ENCODE measurements at regions not wholly inside any gene's neighbourhood (a gene's known extent, or its start where the extent isn't known, plus 50 kb on each side); places are given as distances from the start of the nearest gene placed in this dataset.
A peak's percentile ranks its signal among the peaks of the same experiment; 100 is the strongest.

DNA sequence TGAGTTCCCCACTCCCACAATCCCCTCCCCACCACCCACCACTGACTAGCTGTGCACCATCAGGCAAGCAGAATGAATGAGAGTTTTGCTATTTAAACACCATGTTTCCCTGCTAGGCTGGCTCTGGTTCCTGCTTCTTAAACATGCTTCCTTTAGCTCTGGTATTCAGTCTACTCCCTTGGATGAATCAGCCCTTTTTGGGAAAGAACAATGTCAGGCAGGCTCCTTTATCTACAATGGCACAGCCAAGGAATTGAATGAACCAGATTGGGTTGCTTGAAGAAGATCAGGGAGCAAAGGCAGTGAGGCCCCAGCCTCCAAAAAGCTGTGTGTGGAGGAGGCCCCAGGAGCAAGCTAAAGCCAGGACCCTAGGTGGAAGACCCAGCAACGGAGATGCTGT, 92.9 kb upstream of the ISX start:
- H3K27me3 ChIP-seq (replicated peaks; ENCODE audit: control insufficient read depth, insufficient read depth, low read length): no peaks in the 10 kb centered on the region
- no peaks in the 10 kb centered on the region for H3K36me3 ChIP-seq (ENCODE audit: control insufficient read depth, insufficient read depth, low read length)
- TF ChIP-seq, protein P1, sequence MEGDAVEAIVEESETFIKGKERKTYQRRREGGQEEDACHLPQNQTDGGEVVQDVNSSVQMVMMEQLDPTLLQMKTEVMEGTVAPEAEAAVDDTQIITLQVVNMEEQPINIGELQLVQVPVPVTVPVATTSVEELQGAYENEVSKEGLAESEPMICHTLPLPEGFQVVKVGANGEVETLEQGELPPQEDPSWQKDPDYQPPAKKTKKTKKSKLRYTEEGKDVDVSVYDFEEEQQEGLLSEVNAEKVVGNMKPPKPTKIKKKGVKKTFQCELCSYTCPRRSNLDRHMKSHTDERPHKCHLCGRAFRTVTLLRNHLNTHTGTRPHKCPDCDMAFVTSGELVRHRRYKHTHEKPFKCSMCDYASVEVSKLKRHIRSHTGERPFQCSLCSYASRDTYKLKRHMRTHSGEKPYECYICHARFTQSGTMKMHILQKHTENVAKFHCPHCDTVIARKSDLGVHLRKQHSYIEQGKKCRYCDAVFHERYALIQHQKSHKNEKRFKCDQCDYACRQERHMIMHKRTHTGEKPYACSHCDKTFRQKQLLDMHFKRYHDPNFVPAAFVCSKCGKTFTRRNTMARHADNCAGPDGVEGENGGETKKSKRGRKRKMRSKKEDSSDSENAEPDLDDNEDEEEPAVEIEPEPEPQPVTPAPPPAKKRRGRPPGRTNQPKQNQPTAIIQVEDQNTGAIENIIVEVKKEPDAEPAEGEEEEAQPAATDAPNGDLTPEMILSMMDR (IDR thresholded peaks at IDR 0.05; ENCODE audit: insufficient read depth, low read length, poor library complexity, severe bottlenecking): no peak

DNA sequence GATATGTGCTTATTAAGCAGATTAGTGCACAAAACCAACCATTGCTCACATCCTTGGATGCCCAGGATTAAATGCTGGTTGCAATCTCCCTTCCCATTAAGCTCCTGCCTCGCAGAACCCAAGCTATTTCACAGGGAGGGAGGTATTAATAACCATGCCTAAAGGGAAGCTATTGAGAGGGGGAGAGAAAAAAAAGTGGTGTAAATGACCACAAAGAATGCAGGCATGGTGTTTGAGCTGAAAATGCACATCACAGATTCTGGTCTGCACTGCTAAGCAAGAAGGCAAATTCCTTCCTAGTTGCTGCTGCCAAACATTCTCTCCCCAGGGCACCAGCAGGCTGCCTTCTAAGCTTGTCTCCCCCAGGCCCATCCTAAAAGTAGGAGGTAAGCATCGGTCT, 92.0 kb upstream of the ISX start:
- DNase-seq (ENCODE audit: extremely low read depth, insufficient read length): no peak
- TF ChIP-seq, protein P1 (IDR thresholded peaks at IDR 0.05; ENCODE audit: insufficient read depth, low read length, poor library complexity, severe bottlenecking): no peak
- Histone ChIP-seq H3K36me3 (ENCODE audit: control insufficient read depth, insufficient read depth, low read length) (no peaks in the 10 kb centered on the region), H3K4me3 (replicated peaks; ENCODE audit: low read depth, low read length) (no peak overlapping the region), H3K27me3 (replicated peaks; ENCODE audit: control insufficient read depth, insufficient read depth, low read length) (no peaks in the 10 kb centered on the region)

More for the DNA sequence above, 92.9 kb upstream of the ISX start:
- DNase-seq (ENCODE audit: extremely low read depth, insufficient read length): no peak
- H3K4me3 ChIP-seq (replicated peaks; ENCODE audit: low read depth, low read length): no peak overlapping the region

DNA sequence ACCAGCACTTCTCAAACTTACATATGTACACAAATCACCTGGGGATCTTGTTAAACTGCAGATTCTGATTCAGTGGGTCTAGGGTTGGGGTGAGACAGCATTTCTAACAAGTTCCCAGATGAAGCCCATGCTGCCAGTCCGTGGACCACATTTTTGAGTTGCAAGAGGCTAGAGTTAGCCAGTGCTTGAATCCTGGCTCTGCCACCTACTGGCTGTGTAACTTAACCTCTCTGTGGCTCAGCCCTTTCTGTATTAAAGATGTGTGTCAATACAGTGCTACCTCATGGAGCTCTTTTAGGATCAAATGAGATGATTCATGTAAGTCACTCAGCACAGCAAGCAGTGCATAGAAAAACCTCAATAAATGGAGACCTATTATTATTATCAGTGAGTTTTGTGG, 90.2 kb upstream of the ISX start:
- TF ChIP-seq, protein P1 (IDR thresholded peaks at IDR 0.05; ENCODE audit: insufficient read depth, low read length, poor library complexity, severe bottlenecking): peak; percentile 16
- DNase-seq (ENCODE audit: extremely low read depth, insufficient read length): no peak
- H3K27me3 ChIP-seq (replicated peaks; ENCODE audit: control insufficient read depth, insufficient read depth, low read length): no peaks in the 10 kb centered on the region
- no peaks in the 10 kb centered on the region for H3K36me3 ChIP-seq (ENCODE audit: control insufficient read depth, insufficient read depth, low read length)
- H3K4me3 ChIP-seq (replicated peaks; ENCODE audit: low read depth, low read length): no peak overlapping the region

DNA sequence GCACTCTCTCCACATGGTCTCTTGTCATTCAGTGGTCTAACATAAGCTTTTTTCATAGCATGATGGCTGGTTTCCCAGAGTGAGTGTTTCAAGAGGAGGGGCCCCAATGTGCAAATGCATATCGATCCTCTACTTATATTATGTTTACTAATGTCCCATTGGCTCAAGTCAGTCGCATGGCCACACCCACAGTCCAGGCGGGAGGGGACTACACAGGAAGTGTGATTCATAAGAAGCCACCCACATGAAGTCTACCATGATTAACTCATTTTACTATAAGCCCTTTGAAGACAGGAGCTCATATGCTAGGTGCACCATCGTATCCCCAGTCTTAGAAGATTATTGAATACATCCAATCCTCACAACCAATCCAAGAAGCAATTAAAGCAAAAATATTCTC, 89.5 kb upstream of the ISX start:
- TF ChIP-seq, protein P1 (IDR thresholded peaks at IDR 0.05; ENCODE audit: insufficient read depth, low read length, poor library complexity, severe bottlenecking): no peak
- DNase-seq (ENCODE audit: extremely low read depth, insufficient read length): no peak

DNA sequence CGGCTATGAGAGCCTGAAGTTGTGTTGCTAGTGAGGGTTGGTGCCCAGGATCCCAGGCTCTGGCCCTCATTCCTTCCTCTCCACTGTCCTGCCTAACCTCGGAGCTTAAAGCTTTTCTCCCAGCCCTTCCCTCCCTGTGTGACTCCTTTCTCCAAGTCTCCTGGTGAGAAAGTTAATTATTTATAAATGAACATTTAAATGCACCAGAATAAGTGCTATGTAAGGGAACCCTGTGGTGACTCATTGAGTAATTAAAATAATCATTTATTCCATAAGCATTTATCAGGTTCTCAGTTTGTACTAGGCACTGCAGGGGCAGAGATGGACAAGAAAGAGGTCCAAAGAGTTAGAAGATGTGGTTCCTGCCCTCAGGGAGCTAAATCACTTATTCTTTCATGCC, 89.1 kb upstream of the ISX start:
- no peak overlapping the region for H3K4me3 ChIP-seq (replicated peaks; ENCODE audit: low read depth, low read length)
- H3K27me3 ChIP-seq (replicated peaks; ENCODE audit: control insufficient read depth, insufficient read depth, low read length): no peaks in the 10 kb centered on the region
- no peaks in the 10 kb centered on the region for H3K36me3 ChIP-seq (ENCODE audit: control insufficient read depth, insufficient read depth, low read length)
- TF ChIP-seq, protein P1 (IDR thresholded peaks at IDR 0.05; ENCODE audit: insufficient read depth, low read length, poor library complexity, severe bottlenecking): no peak
- no peak for DNase-seq (ENCODE audit: extremely low read depth, insufficient read length)

More for the DNA sequence above, 89.5 kb upstream of the ISX start:
- no peaks in the 10 kb centered on the region for H3K36me3 ChIP-seq (ENCODE audit: control insufficient read depth, insufficient read depth, low read length)
- H3K4me3 ChIP-seq (replicated peaks; ENCODE audit: low read depth, low read length): no peak overlapping the region
- no peaks in the 10 kb centered on the region for H3K27me3 ChIP-seq (replicated peaks; ENCODE audit: control insufficient read depth, insufficient read depth, low read length)

DNA sequence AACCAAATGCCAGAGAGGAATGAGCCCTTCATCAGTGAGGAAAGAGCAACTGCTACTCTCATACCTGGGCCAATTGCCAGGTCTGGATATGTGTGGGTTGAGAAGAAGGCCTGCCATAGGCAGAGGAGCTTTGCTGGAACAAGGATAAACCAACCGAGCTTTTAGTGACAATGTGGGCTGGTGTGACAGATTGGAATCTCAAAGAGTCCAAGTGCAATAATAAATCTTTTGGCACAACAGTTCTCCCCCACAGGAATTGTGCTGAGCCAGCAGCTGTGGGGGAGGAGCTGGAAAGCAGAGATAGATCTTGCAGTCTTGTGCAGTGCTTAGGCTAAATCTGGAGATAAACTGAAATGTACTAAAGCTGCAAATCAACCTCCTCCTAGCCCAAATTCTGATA, 79.4 kb upstream of the ISX start:
- Histone ChIP-seq H3K36me3 (ENCODE audit: control insufficient read depth, insufficient read depth, low read length) (no peaks in the 10 kb centered on the region), H3K4me3 (replicated peaks; ENCODE audit: low read depth, low read length) (no peak overlapping the region), H3K27me3 (replicated peaks; ENCODE audit: control insufficient read depth, insufficient read depth, low read length) (no peaks in the 10 kb centered on the region)
- TF ChIP-seq, protein P1 (IDR thresholded peaks at IDR 0.05; ENCODE audit: insufficient read depth, low read length, poor library complexity, severe bottlenecking): no peak
- DNase-seq (ENCODE audit: extremely low read depth, insufficient read length): no peak

All from GM06990 (cell line).